H1 (cell line): ENCODE measurements at regions not wholly inside any gene's neighbourhood (a gene's known extent, or its start where the extent isn't known, plus 50 kb on each side); places are given as distances from the start of the nearest gene placed in this dataset.

Source experiments
- CTCF ChIA-PET: fragments of 300-600 bp; sonication (Branson Sonifier 250); formaldehyde crosslinking; loops from one replicate; lab custom pipeline; 2021; ENCODE audit not compliant: partially characterized antibody; lab: Charles Lee
- POLR2A ChIA-PET: fragments of 300-600 bp; sonication (Branson Sonifier 250); formaldehyde crosslinking; loops from one replicate; lab custom pipeline; 2021; ENCODE audit warnings: inconsistent platforms; ENCODE audit not compliant: partially characterized antibody; lab: Charles Lee
- DNase-seq, 2 experiments: peaks; one replicate each; pipeline versions ENCODE4 v3.0.0 to v3.0.0-alpha.2; 2010 to 2022; ENCODE audit warnings: low spot score in 2 of 2, low read depth in 1 of 2, mixed read lengths in 1 of 2
- FAIRE-seq: peaks from 2 replicates; lab custom pipeline; 2011; peaks lifted over from hg19 to GRCh38; lab: Jason Lieb, UNC
- H2AFZ ChIP-seq: 2 replicates; pipeline ENCODE4 v1.8.1; 2012; ENCODE audit warnings: low read length, inconsistent platforms
- H2AK5ac ChIP-seq: 2 replicates; pipeline ENCODE4 v1.6.1; 2013; ENCODE audit warnings: low read depth, low read length
- H2BK120ac ChIP-seq: replicated peaks from 2 replicates; pipeline ENCODE3; 2013; ENCODE audit warnings: low read depth, low read length, inconsistent platforms
- H2BK12ac ChIP-seq: 2 replicates; pipeline ENCODE4 v1.6.1; 2013; ENCODE audit warnings: low read depth, low read length
- H2BK15ac ChIP-seq: 2 replicates; pipeline ENCODE4 v1.6.1; 2013; ENCODE audit warnings: low read length
- H2BK20ac ChIP-seq: 2 replicates; pipeline ENCODE4 v1.6.1; 2013; ENCODE audit warnings: low read length
- H2BK5ac ChIP-seq: 2 replicates; pipeline ENCODE4 v1.6.1; 2013; ENCODE audit warnings: low read depth, low read length
- H3K14ac ChIP-seq: 2 replicates; pipeline ENCODE4 v1.6.1; 2013; ENCODE audit warnings: inconsistent platforms; ENCODE audit not compliant: insufficient read length
- H3K18ac ChIP-seq: 2 replicates; pipeline ENCODE4 v1.6.1; 2013; ENCODE audit warnings: low read length; ENCODE audit errors: extremely low read depth
- H3K23ac ChIP-seq: 2 replicates; pipeline ENCODE4 v1.6.1; 2013; ENCODE audit warnings: inconsistent platforms; ENCODE audit not compliant: insufficient read length
- H3K23me2 ChIP-seq: 2 replicates; pipeline ENCODE4 v1.6.1; 2013; ENCODE audit warnings: low read depth, low read length
- H3K27ac ChIP-seq: 2 replicates; pipeline ENCODE4 v1.6.1; 2011; ENCODE audit warnings: low read depth, low read length, inconsistent platforms
- H3K27me3 ChIP-seq, 4 experiments: replicated peaks in 1 of 4; 1 replicate in 1 of 4; 2 replicates in 3 of 4; pipeline versions ENCODE4 v1.6.1 to v1.8.1; 2011 to 2013; ENCODE audit warnings: low read length in 3 of 4, mild to moderate bottlenecking in 3 of 4, inconsistent platforms in 2 of 4, mixed read lengths in 2 of 4, moderate library complexity in 1 of 4; ENCODE audit not compliant: control insufficient read depth in 3 of 4, insufficient read depth in 3 of 4; ENCODE audit errors: extremely low read depth in 1 of 4
- H3K36me3 ChIP-seq, 4 experiments: 2 replicates each; pipeline versions ENCODE4 v1.6.1 to v1.8.1; 2011 to 2013; ENCODE audit warnings: mild to moderate bottlenecking in 4 of 4, low read length in 3 of 4, moderate library complexity in 2 of 4, control low read depth in 1 of 4, inconsistent platforms in 1 of 4; ENCODE audit not compliant: insufficient read depth in 4 of 4, control insufficient read depth in 2 of 4
- H3K4ac ChIP-seq: replicated peaks from 2 replicates; pipeline ENCODE3; 2013; ENCODE audit warnings: low read length, low read depth, mixed read lengths, inconsistent platforms; ENCODE audit not compliant: insufficient read length
- H3K4me1 ChIP-seq, 4 experiments: replicated peaks in 1 of 4; 1 replicate in 1 of 4; 2 replicates in 3 of 4; pipeline versions ENCODE4 v1.6.1 to v1.8.1; 2011 to 2013; ENCODE audit warnings: low read length in 3 of 4, inconsistent platforms in 2 of 4, mixed read lengths in 1 of 4; ENCODE audit not compliant: insufficient read depth in 4 of 4, control insufficient read depth in 3 of 4
- H3K4me2 ChIP-seq, 2 experiments: 2 replicates each; pipeline versions ENCODE4 v1.6.1 to v1.8.1; 2011 to 2013; ENCODE audit warnings: low read depth in 2 of 2, low read length in 2 of 2, control low read depth in 1 of 2, inconsistent platforms in 1 of 2, mild to moderate bottlenecking in 1 of 2; ENCODE audit not compliant: insufficient read depth in 1 of 2
- H3K4me3 ChIP-seq, 4 experiments: fragments of 200-600, 300-600 bp in 1 of 4; sonication (generic), shearing (Covaris generic), sonication (Bioruptor Twin) in 1 of 4; 2 replicates each; pipeline versions ENCODE4 v1.5.1 to v1.8.1; 2011 to 2016; ENCODE audit warnings: low read length in 4 of 4, low read depth in 3 of 4, control low read depth in 2 of 4, inconsistent platforms in 2 of 4, mild to moderate bottlenecking in 2 of 4, mixed read lengths in 1 of 4, moderate library complexity in 1 of 4; ENCODE audit not compliant: insufficient read depth in 2 of 4; ENCODE audit errors: extremely low read depth in 1 of 4
- H3K56ac ChIP-seq: replicated peaks from 2 replicates; pipeline ENCODE3; 2013; ENCODE audit warnings: low read depth, mild to moderate bottlenecking, mixed read lengths, low read length, inconsistent platforms; ENCODE audit not compliant: insufficient read length
- H3K79me1 ChIP-seq: 2 replicates; pipeline ENCODE4 v1.6.1; 2013; ENCODE audit warnings: low read depth, low read length, control low read depth
- H3K79me2 ChIP-seq, 2 experiments: 2 replicates each; pipeline versions ENCODE4 v1.6.1 to v1.8.1; 2012 to 2013; ENCODE audit warnings: low read length in 2 of 2, mild to moderate bottlenecking in 2 of 2, inconsistent platforms in 1 of 2; ENCODE audit not compliant: insufficient read depth in 2 of 2, control insufficient read depth in 1 of 2
- H3K9ac ChIP-seq, 4 experiments: replicated peaks in 1 of 4; 1 replicate in 1 of 4; 2 replicates in 3 of 4; pipeline versions ENCODE4 v1.6.1 to v1.8.1; 2011 to 2013; ENCODE audit warnings: low read depth in 3 of 4, low read length in 3 of 4, control low read depth in 2 of 4, mild to moderate bottlenecking in 2 of 4, moderate library complexity in 2 of 4, inconsistent platforms in 1 of 4; ENCODE audit errors: extremely low read depth in 1 of 4
- H3K9me3 ChIP-seq, 2 experiments: 2 replicates each; pipeline versions ENCODE4 v1.6.1 to v1.8.1; 2012 to 2013; ENCODE audit warnings: mild to moderate bottlenecking in 2 of 2, moderate library complexity in 2 of 2, control low read depth in 1 of 2, inconsistent platforms in 1 of 2, low read depth in 1 of 2, low read length in 1 of 2, mixed read lengths in 1 of 2; ENCODE audit not compliant: insufficient read depth in 2 of 2
- H4K20me1 ChIP-seq, 2 experiments: replicated peaks in 1 of 2; 2 replicates each; pipeline versions ENCODE3 to v1.8.1; 2011 to 2013; ENCODE audit warnings: inconsistent platforms in 2 of 2, low read length in 2 of 2, mild to moderate bottlenecking in 1 of 2; ENCODE audit not compliant: insufficient read depth in 2 of 2, control insufficient read depth in 1 of 2
- H4K5ac ChIP-seq: 2 replicates; pipeline ENCODE4 v1.6.1; 2013; ENCODE audit warnings: low read length, low read depth, mixed read lengths, inconsistent platforms; ENCODE audit not compliant: insufficient read length
- H4K8ac ChIP-seq: 2 replicates; pipeline ENCODE4 v1.8.0; 2013; ENCODE audit warnings: mild to moderate bottlenecking, moderate library complexity, low read length, inconsistent platforms; ENCODE audit not compliant: insufficient read depth; ENCODE audit errors: extremely low read depth
- H4K91ac ChIP-seq: replicated peaks from 2 replicates; pipeline ENCODE3; 2013; ENCODE audit warnings: low read length, mixed read lengths, inconsistent platforms; ENCODE audit not compliant: insufficient read length
- HDAC2 ChIP-seq, 2 experiments: fragments of 300-600 bp in 1 of 2; sonication (generic) in 1 of 2; IDR thresholded peaks; 2 replicates each; pipeline ENCODE4 v1.6.1; 2011 to 2012; ENCODE audit warnings: low read depth in 2 of 2, low read length in 2 of 2, mild to moderate bottlenecking in 2 of 2, moderate library complexity in 2 of 2, borderline replicate concordance in 1 of 2, inconsistent platforms in 1 of 2
- NANOG ChIP-seq: IDR thresholded peaks from 2 replicates; pipeline ENCODE4 v1.6.1; 2011; ENCODE audit warnings: low read length, low read depth, mild to moderate bottlenecking, inconsistent platforms; ENCODE audit not compliant: insufficient read depth, poor library complexity, severe bottlenecking
- RFX5 ChIP-seq: IDR thresholded peaks from 2 replicates; pipeline ENCODE4 v1.6.1; 2011; ENCODE audit warnings: low read depth, low read length, improper control_type of control experiment, borderline replicate concordance
- SP4 ChIP-seq: IDR thresholded peaks from 2 replicates; pipeline ENCODE4 v1.6.1; 2012; ENCODE audit warnings: low read length, inconsistent platforms
- WGBS, 2 experiments: shearing (Covaris generic) in 1 of 2; methylation state at CpG; one replicate each; pipeline versions ENCODE4 v1.1.6 to v1.1.7; 2013 to 2015; ENCODE audit warnings: low lambda C conversion rate in 2 of 2, mixed read lengths in 2 of 2, inconsistent platforms in 1 of 2, low coverage in 1 of 2, missing lambda C conversion rate in 1 of 2; ENCODE audit not compliant: insufficient replicate concordance in 2 of 2, insufficient coverage in 1 of 2, insufficient read length in 1 of 2; ENCODE audit errors: extremely low coverage in 1 of 2, missing lambda C conversion rate in 1 of 2; 5-methylcytosine and 5-hydroxymethylcytosine counted together

GRCh38 chr7:125775317-125775716, 845.7 kb upstream of the POT1 start:
- 94% methylated on average over 4 of the region's 4 CpGs; no CpG with 5 or more reads in 1 of the 2 experiments for WGBS, 2 experiments
- no peak overlapping the region for H2BK5ac ChIP-seq
- H3K79me1 ChIP-seq: no peaks in the 10 kb centered on the region
- H3K4me1 ChIP-seq: peaks cover 0 to 3% (median 0%) of the 10 kb centered on the region in 4 experiments; a peak in 1 of 7 replicates
- H4K91ac ChIP-seq: no peak overlapping the region
- H4K5ac ChIP-seq: no peak overlapping the region
- no peaks in the 10 kb centered on the region for H3K27me3 ChIP-seq
- DNase-seq (no peak), FAIRE-seq (no peak)
- no peak overlapping the region for H3K4me2 ChIP-seq
- CTCF ChIA-PET: interaction anchor here (1.2 kb wide), 1 partner anchor 567 kb away, joined by 3 read pairs; no protein-coding TSS in a partner anchor
- no peak overlapping the region for H2BK12ac ChIP-seq
- H3K36me3 ChIP-seq: no peaks in the 10 kb centered on the region
- no peak overlapping the region for H4K8ac ChIP-seq
- no peak overlapping the region for H2AK5ac ChIP-seq
- TF ChIP-seq HDAC2 (IDR thresholded peaks at IDR 0.05; ENCODE audit: borderline replicate concordance in 1 of 2, low read depth in 2 of 2, low read length in 2 of 2) (no peak), SP4 (no peak), NANOG (no peak), RFX5 (no peak)
- H3K18ac ChIP-seq: no peak overlapping the region
- POLR2A ChIA-PET: interaction anchor here (0.7 kb wide), 1 partner anchor 9 kb away, joined by 3 read pairs; no protein-coding TSS in a partner anchor
- no peaks in the 10 kb centered on the region for H3K79me2 ChIP-seq
- no peaks in the 10 kb centered on the region for H3K23me2 ChIP-seq
- no peak overlapping the region for H3K14ac ChIP-seq
- no peak overlapping the region for H3K9ac ChIP-seq
- H3K9me3 ChIP-seq: no peaks in the 10 kb centered on the region
- no peak overlapping the region for H3K4ac ChIP-seq
- no peak overlapping the region for H3K4me3 ChIP-seq
- H4K20me1 ChIP-seq: no peaks in the 10 kb centered on the region
- H2BK20ac ChIP-seq: no peak overlapping the region
- H3K27ac ChIP-seq: no peak overlapping the region
- no peak overlapping the region for H3K56ac ChIP-seq
- H2AFZ ChIP-seq: no peak overlapping the region
- no peak overlapping the region for H2BK120ac ChIP-seq
- no peak overlapping the region for H2BK15ac ChIP-seq
- no peak overlapping the region for H3K23ac ChIP-seq
